ENCODE measurements at regions not wholly inside any gene's neighbourhood (a gene's known extent, or its start where the extent isn't known, plus 50 kb on each side); places are given as distances from the start of the nearest gene placed in this dataset.

DNA sequence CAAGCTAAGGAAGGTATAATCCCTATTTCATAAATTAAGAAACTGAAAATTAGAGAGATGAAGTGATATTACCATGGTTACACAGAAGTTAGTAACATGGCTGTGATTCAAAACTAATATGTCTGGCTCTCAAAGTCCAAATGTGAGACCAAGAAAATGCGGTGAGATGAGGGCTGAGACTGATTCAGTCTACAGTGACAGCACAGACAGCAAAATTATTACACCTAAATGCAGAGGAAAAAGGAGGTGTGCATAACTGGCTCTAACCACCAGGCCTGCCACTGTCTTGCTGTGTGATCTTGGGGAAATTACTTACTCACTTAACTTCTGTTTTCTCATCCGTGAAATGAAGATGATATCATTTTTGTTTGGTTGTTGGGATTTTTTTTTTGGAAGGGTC lies 270.0 kb upstream of the SOX9 start:
- Mint-ChIP-seq H3K36me3 (no peaks in the 10 kb centered on the region), H3K9me3 (peaks cover 0 to 8% (median 4%) of the 10 kb centered on the region in 7 donors)
- no peak overlapping the region for H3K27ac ChIP-seq (ENCODE audit: insufficient read depth, low read length, poor library complexity, severe bottlenecking)

DNA sequence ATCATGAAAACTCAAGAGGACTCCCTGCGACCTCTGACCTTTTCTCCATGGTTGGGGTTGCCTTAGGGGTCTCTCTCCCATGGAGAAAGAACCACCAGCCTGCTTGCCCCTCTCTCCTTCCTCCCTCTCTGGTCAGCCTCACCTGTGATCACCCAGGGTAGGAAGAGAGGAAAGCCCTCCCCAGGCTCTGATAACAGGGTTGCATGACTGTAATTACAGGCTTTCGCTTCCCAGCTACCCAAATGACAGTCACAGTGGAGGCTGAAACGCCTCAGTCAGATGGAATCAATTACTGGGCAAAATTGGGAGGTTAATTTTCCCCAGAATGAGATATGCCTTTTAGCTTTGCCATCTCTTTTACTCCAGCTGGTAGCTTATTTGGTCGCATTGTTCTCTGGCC lies 265.8 kb upstream of the SOX9 start:
- Mint-ChIP-seq H3K36me3 (no peaks in the 10 kb centered on the region), H3K27me3 (no peaks in the 10 kb centered on the region), H3K4me3 (no peak overlapping the region), H3K4me1 (no peaks in the 10 kb centered on the region), H3K9me3 (peaks cover 0 to 4% (median 1%) of the 10 kb centered on the region in 7 donors), H3K27ac (no peak overlapping the region)
- ATAC-seq (ENCODE audit: low read depth in 2 of 2) (no peak), DNase-seq (no peak)
- H3K4me1 ChIP-seq (ENCODE audit: control insufficient read depth, insufficient read depth, low read length, poor library complexity, severe bottlenecking): no peaks in the 10 kb centered on the region
- no peaks in the 10 kb centered on the region for H3K9me3 ChIP-seq (ENCODE audit: control insufficient read depth in 2 of 2, low read length in 2 of 2)
- no peak overlapping the region for H3K4me3 ChIP-seq (ENCODE audit: low read depth, low read length)
- H3K27me3 ChIP-seq (ENCODE audit: control insufficient read depth, insufficient read depth, low read length): no peaks in the 10 kb centered on the region
- no peak overlapping the region for H3K27ac ChIP-seq (ENCODE audit: insufficient read depth, low read length, poor library complexity, severe bottlenecking)
- H3K36me3 ChIP-seq (ENCODE audit: control insufficient read depth, insufficient read depth, low read length): no peaks in the 10 kb centered on the region

More for the DNA sequence above, 270.0 kb upstream of the SOX9 start:
- no peak overlapping the region for H3K27ac Mint-ChIP-seq
- H3K27me3 Mint-ChIP-seq: no peaks in the 10 kb centered on the region
- no peaks in the 10 kb centered on the region for H3K4me1 ChIP-seq (ENCODE audit: control insufficient read depth, insufficient read depth, low read length, poor library complexity, severe bottlenecking)
- H3K9me3 ChIP-seq (ENCODE audit: control insufficient read depth in 2 of 2, low read length in 2 of 2): no peaks in the 10 kb centered on the region
- no peaks in the 10 kb centered on the region for H3K27me3 ChIP-seq (ENCODE audit: control insufficient read depth, insufficient read depth, low read length)
- DNase-seq (no peak), ATAC-seq (ENCODE audit: low read depth in 2 of 2) (no peak)
- H3K4me3 Mint-ChIP-seq: no peak overlapping the region
- H3K4me1 Mint-ChIP-seq: no peaks in the 10 kb centered on the region
- H3K36me3 ChIP-seq (ENCODE audit: control insufficient read depth, insufficient read depth, low read length): no peaks in the 10 kb centered on the region
- no peak overlapping the region for H3K4me3 ChIP-seq (ENCODE audit: low read depth, low read length)

DNA sequence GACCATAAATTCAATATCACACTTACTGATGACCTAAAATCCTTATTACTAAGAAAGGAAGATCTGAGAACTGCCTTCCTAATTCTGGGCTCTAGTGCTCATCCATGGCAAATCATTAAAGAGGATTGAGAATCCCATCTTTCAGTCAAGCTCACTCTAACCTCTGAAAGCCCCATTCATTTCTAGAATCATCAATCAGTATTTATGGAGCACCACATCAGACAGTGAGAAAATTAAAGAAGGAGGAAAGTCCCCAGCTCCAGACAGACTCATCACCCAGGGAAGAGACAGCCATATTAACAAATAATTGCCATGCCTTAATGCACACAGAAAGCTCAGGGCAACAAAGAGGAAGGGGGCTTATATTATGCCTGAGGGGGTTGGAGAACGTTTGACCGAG lies 256.1 kb upstream of the SOX9 start:
- Mint-ChIP-seq H3K36me3 (no peaks in the 10 kb centered on the region), H3K27ac (no peak overlapping the region), H3K9me3 (peaks cover 0 to 7% (median 2%) of the 10 kb centered on the region in 7 donors), H3K4me1 (no peaks in the 10 kb centered on the region), H3K4me3 (no peak overlapping the region), H3K27me3 (no peaks in the 10 kb centered on the region)
- ATAC-seq (ENCODE audit: low read depth in 2 of 2): no peak
- no peak overlapping the region for H3K27ac ChIP-seq (ENCODE audit: insufficient read depth, low read length, poor library complexity, severe bottlenecking)
- no peak overlapping the region for H3K4me3 ChIP-seq (ENCODE audit: low read depth, low read length)
- H3K36me3 ChIP-seq (ENCODE audit: control insufficient read depth, insufficient read depth, low read length): no peaks in the 10 kb centered on the region
- no peak for DNase-seq
- H3K4me1 ChIP-seq (ENCODE audit: control insufficient read depth, insufficient read depth, low read length, poor library complexity, severe bottlenecking): no peaks in the 10 kb centered on the region
- no peaks in the 10 kb centered on the region for H3K9me3 ChIP-seq (ENCODE audit: control insufficient read depth in 2 of 2, low read length in 2 of 2)
- H3K27me3 ChIP-seq (ENCODE audit: control insufficient read depth, insufficient read depth, low read length): no peaks in the 10 kb centered on the region

GRCh38 chr17:71866095-71866494 lies 254.7 kb upstream of the SOX9 start:
- no peaks in the 10 kb centered on the region for H3K36me3 Mint-ChIP-seq
- H3K4me3 ChIP-seq (ENCODE audit: low read depth, low read length): no peak overlapping the region
- H3K36me3 ChIP-seq (ENCODE audit: control insufficient read depth, insufficient read depth, low read length): no peaks in the 10 kb centered on the region
- H3K9me3 Mint-ChIP-seq: peaks cover 0 to 7% (median 2%) of the 10 kb centered on the region in 7 donors
- no peaks in the 10 kb centered on the region for H3K4me1 Mint-ChIP-seq
- no peak overlapping the region for H3K27ac Mint-ChIP-seq
- no peaks in the 10 kb centered on the region for H3K9me3 ChIP-seq (ENCODE audit: control insufficient read depth in 2 of 2, low read length in 2 of 2)
- H3K4me3 Mint-ChIP-seq: no peak overlapping the region
- ATAC-seq (ENCODE audit: low read depth in 2 of 2): no peak
- DNase-seq: no peak
- no peak overlapping the region for H3K27ac ChIP-seq (ENCODE audit: insufficient read depth, low read length, poor library complexity, severe bottlenecking)
- no peaks in the 10 kb centered on the region for H3K27me3 ChIP-seq (ENCODE audit: control insufficient read depth, insufficient read depth, low read length)
- no peaks in the 10 kb centered on the region for H3K4me1 ChIP-seq (ENCODE audit: control insufficient read depth, insufficient read depth, low read length, poor library complexity, severe bottlenecking)
- H3K27me3 Mint-ChIP-seq: no peaks in the 10 kb centered on the region

DNA sequence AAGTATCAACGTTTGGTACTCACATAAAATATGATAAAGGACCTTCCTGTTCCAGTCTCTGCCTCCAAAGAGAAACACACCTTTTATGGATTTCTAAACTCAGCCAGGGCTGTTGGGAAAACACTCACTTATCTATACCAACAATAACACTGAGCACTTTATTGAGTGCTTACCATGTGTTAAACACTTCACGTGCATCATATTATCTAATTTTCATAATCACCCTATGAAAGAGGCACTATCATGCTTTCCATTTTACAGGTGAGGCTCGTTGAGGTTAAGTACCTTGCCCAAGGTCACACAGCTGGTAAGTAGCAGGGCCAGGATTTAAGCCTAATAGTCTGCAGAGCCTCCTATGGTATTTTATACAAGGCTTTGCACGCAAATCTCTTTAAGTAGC lies 251.5 kb upstream of the SOX9 start:
- DNase-seq (no peak), ATAC-seq (ENCODE audit: low read depth in 2 of 2) (no peak)
- Histone ChIP-seq H3K36me3 (ENCODE audit: control insufficient read depth, insufficient read depth, low read length) (no peaks in the 10 kb centered on the region), H3K4me1 (ENCODE audit: control insufficient read depth, insufficient read depth, low read length, poor library complexity, severe bottlenecking) (no peaks in the 10 kb centered on the region), H3K9me3 (ENCODE audit: control insufficient read depth in 2 of 2, low read length in 2 of 2) (no peaks in the 10 kb centered on the region), H3K27me3 (ENCODE audit: control insufficient read depth, insufficient read depth, low read length) (no peaks in the 10 kb centered on the region), H3K27ac (ENCODE audit: insufficient read depth, low read length, poor library complexity, severe bottlenecking) (no peak overlapping the region), H3K4me3 (ENCODE audit: low read depth, low read length) (no peak overlapping the region)
- no peaks in the 10 kb centered on the region for H3K4me1 Mint-ChIP-seq
- H3K27me3 Mint-ChIP-seq: no peaks in the 10 kb centered on the region
- no peak overlapping the region for H3K4me3 Mint-ChIP-seq
- H3K9me3 Mint-ChIP-seq: peaks cover 0 to 7% (median 2%) of the 10 kb centered on the region in 7 donors
- no peaks in the 10 kb centered on the region for H3K36me3 Mint-ChIP-seq
- no peak overlapping the region for H3K27ac Mint-ChIP-seq

DNA sequence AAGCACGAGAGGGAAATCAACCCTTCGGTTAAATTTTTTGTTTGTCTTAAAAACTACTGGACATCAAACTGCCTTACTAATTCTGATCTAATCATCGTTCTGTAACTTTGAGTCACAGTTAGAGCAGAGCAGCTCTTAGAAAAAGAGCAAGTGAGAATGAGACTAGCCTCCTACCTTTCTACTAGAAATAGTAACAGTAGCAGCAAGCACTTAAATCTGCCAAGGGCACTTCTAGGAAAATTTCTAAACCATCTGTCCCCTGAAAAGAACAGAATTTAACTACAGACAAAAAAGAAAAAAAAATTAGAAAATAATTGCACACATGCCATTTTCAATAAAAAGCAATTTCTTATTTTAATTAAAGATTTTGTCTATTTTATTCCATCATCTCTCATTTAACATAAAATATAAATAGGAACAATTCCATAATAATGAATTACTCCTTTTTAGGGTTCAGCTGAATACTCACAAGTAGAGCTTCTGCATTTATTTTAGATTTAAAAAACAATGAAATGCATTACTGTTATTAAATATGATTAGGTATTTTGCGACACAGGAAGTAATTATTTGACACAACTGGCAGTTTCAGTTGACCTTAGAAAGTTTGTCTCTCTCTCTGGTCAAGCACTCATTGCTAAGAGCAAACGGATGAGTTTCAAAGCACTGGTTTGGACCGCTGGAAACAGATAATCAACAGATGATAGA lies 250.8 kb upstream of the SOX9 start:
- Mint-ChIP-seq H3K27ac (no peak overlapping the region), H3K4me3 (no peak overlapping the region), H3K4me1 (no peaks in the 10 kb centered on the region), H3K9me3 (peaks cover 0 to 10% (median 2%) of the 10 kb centered on the region in 7 donors), H3K36me3 (no peaks in the 10 kb centered on the region), H3K27me3 (no peaks in the 10 kb centered on the region)
- H3K4me3 ChIP-seq (ENCODE audit: low read depth, low read length): no peak overlapping the region
- no peak overlapping the region for H3K27ac ChIP-seq (ENCODE audit: insufficient read depth, low read length, poor library complexity, severe bottlenecking)
- ATAC-seq (ENCODE audit: low read depth in 2 of 2) (no peak), DNase-seq (no peak)
- no peaks in the 10 kb centered on the region for H3K9me3 ChIP-seq (ENCODE audit: control insufficient read depth in 2 of 2, low read length in 2 of 2)
- no peaks in the 10 kb centered on the region for H3K4me1 ChIP-seq (ENCODE audit: control insufficient read depth, insufficient read depth, low read length, poor library complexity, severe bottlenecking)
- no peaks in the 10 kb centered on the region for H3K27me3 ChIP-seq (ENCODE audit: control insufficient read depth, insufficient read depth, low read length)
- no peaks in the 10 kb centered on the region for H3K36me3 ChIP-seq (ENCODE audit: control insufficient read depth, insufficient read depth, low read length)

- no peaks in the 10 kb centered on the region for H3K36me3 Mint-ChIP-seq
- H3K36me3 ChIP-seq (ENCODE audit: control insufficient read depth, insufficient read depth, low read length): no peaks in the 10 kb centered on the region
- H3K27me3 Mint-ChIP-seq: no peaks in the 10 kb centered on the region
- H3K9me3 ChIP-seq (ENCODE audit: control insufficient read depth in 2 of 2, low read length in 2 of 2): no peaks in the 10 kb centered on the region
- H3K27ac Mint-ChIP-seq: no peak overlapping the region
- H3K4me1 ChIP-seq (ENCODE audit: control insufficient read depth, insufficient read depth, low read length, poor library complexity, severe bottlenecking): no peaks in the 10 kb centered on the region
- ATAC-seq (ENCODE audit: low read depth in 2 of 2) (no peak), DNase-seq (no peak)
- no peak overlapping the region for H3K4me3 Mint-ChIP-seq
- peaks cover 0 to 11% (median 2%) of the 10 kb centered on the region in 7 donors for H3K9me3 Mint-ChIP-seq
- no peaks in the 10 kb centered on the region for H3K27me3 ChIP-seq (ENCODE audit: control insufficient read depth, insufficient read depth, low read length)
- H3K4me1 Mint-ChIP-seq: no peaks in the 10 kb centered on the region
- no peak overlapping the region for H3K27ac ChIP-seq (ENCODE audit: insufficient read depth, low read length, poor library complexity, severe bottlenecking)
- no peak overlapping the region for H3K4me3 ChIP-seq (ENCODE audit: low read depth, low read length)
Observed at GRCh38 chr17:71870546-71870862, 250.3 kb upstream of the SOX9 start.

DNA sequence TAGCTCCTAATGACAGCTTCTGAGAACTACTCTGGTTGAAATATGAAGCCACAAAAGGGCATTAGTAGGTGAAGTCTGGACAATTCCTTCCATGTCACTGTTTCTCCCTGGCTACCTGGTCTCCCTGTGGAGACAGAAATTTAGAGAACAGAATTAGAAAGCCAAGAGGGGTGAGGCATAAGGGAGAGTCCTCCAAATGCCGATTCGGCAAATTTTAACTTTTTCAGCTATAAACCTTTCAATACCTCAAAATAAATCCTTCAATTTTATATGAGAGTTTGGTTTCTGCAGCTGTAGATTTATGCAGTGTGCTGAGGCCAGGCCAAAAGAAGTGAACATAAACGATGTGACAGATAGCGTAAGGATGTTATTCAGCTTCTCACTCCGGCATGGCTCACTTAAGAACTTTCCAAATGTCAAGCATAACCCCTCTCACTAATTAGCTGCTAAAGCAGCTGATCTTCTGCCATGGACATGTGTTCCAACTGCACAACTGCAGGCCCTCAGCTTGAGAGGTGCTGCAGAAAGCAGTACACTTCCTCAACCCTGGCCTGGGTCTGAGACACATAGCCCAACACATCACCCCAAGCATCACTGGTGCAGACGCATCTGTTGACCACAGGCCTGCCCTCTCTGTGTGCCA lies 247.9 kb upstream of the SOX9 start:
- H3K4me3 Mint-ChIP-seq: no peak overlapping the region
- H3K27me3 Mint-ChIP-seq: no peaks in the 10 kb centered on the region
- H3K36me3 ChIP-seq (ENCODE audit: control insufficient read depth, insufficient read depth, low read length): no peaks in the 10 kb centered on the region
- H3K27me3 ChIP-seq (ENCODE audit: control insufficient read depth, insufficient read depth, low read length): no peaks in the 10 kb centered on the region
- peaks cover 0 to 7% (median 0%) of the 10 kb centered on the region in 7 donors for H3K9me3 Mint-ChIP-seq
- H3K27ac ChIP-seq (ENCODE audit: insufficient read depth, low read length, poor library complexity, severe bottlenecking): no peak overlapping the region
- no peaks in the 10 kb centered on the region for H3K36me3 Mint-ChIP-seq
- no peak for DNase-seq
- no peaks in the 10 kb centered on the region for H3K4me1 ChIP-seq (ENCODE audit: control insufficient read depth, insufficient read depth, low read length, poor library complexity, severe bottlenecking)
- no peak for ATAC-seq (ENCODE audit: low read depth in 2 of 2)
- H3K9me3 ChIP-seq (ENCODE audit: control insufficient read depth in 2 of 2, low read length in 2 of 2): no peaks in the 10 kb centered on the region
- H3K4me3 ChIP-seq (ENCODE audit: low read depth, low read length): no peak overlapping the region
- no peak overlapping the region for H3K27ac Mint-ChIP-seq
- H3K4me1 Mint-ChIP-seq: no peaks in the 10 kb centered on the region
